ENCODE measurements at regions not wholly inside any gene's neighbourhood (a gene's known extent, or its start where the extent isn't known, plus 50 kb on each side); places are given as distances from the start of the nearest gene placed in this dataset.

GRCh38 chr5:77157732-77158532 is 52.5 kb upstream of the PDE8B start:
- DNase-seq: no peak

GRCh38 chr5:77156379-77156778 is 54.1 kb upstream of the PDE8B start:
- no peak for DNase-seq

- DNase-seq: no peak
These were observed 55.2 kb upstream of the PDE8B start for GRCh38 chr5:77155179-77155785.

GRCh38 chr5:77152441-77152840 is 58.0 kb upstream of the PDE8B start:
- DNase-seq: no peak

- no peak for DNase-seq
These were observed 59.0 kb upstream of the PDE8B start for GRCh38 chr5:77151501-77151900.

- DNase-seq: no peak
These were observed 59.8 kb upstream of the ZBED3 start for GRCh38 chr5:77146896-77147295.

GRCh38 chr5:77145666-77146065 is 58.6 kb upstream of the ZBED3 start:
- no peak for DNase-seq

GRCh38 chr5:77144837-77145139 is 57.7 kb upstream of the ZBED3 start:
- DNase-seq: no peak

GRCh38 chr5:77143998-77144836 is 57.1 kb upstream of the ZBED3 start:
- DNase-seq: peak; percentile 77

- no peak for DNase-seq
These were observed 53.3 kb upstream of the ZBED3 start for GRCh38 chr5:77140350-77140749.

GRCh38 chr5:77139001-77139400 is 51.9 kb upstream of the ZBED3 start:
- DNase-seq: no peak

Data from hindlimb muscle (tissue), 1 donor.